ENCODE measurements at regions not wholly inside any gene's neighbourhood (a gene's known extent, or its start where the extent isn't known, plus 50 kb on each side); places are given as distances from the start of the nearest gene placed in this dataset.

- DNase-seq: no peak
Observed at GRCh38 chr9:103949096-103949495, 145.0 kb upstream of the SMC2 start.

GRCh38 chr9:103977163-103977562, 116.9 kb upstream of the SMC2 start:
- DNase-seq: no peak

GRCh38 chr9:103978396-103978795, 115.7 kb upstream of the SMC2 start:
- no peak for DNase-seq

- DNase-seq: no peak
Observed at GRCh38 chr9:103981912-103982311, 112.2 kb upstream of the SMC2 start.

DNA sequence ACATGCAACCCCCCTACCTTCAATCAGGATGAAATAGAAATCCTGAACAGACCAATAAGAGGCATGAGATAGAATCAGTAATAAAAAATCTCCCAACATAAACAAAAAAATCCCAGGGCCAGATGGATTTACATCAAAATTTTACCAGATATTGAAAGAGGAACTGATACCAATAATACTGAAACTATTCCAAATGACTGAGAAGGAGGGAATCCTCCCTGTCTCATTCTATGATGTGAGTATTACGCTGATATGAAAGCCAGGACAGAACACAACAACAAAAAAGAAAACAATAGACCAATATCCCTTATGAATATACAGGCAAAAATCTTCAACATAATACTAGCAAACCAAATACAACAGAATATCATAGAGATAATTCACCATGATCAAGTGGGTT, 109.0 kb upstream of the SMC2 start:
- DNase-seq: no peak

GRCh38 chr9:103988821-103989220, 105.3 kb upstream of the SMC2 start:
- no peak for DNase-seq

DNA sequence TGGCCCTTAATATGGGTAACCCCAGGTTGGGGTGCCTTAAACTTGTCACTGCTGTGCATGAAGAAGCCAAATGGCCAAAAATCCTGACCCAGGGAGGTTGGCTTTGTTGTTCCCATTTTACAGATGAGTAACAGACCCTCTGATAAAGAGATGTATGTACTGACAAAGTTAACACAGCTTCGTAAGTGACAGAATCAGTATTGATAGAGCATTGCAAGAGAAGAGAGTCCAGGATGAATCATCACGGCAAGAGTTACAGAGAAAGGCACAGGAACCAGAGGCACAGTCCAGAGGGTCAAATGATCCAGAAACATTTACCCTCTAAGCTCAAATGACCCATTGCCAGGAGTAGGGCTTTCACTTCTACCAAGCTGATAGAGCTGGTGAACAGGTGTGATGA, 103.8 kb upstream of the SMC2 start:
- DNase-seq: no peak

DNA sequence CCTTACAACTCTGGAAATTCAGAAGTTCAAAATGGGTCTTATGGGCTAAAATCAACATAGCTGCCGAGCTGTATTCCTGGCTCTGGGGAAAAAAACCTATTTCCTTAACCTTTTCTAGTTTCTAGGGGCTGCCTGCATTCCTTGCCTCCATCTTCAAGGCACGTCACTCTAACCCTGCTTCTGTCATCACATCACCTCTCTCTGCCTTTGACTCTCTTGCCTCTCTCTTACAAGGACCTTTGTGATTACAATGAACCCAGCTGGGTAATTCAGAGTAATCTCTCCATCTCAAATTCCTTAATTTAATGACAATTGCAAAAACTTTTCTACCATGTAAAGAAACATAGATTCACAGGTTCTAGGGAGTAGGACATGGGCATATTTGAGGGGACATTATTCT, 103.1 kb upstream of the SMC2 start:
- DNase-seq: no peak

DNA sequence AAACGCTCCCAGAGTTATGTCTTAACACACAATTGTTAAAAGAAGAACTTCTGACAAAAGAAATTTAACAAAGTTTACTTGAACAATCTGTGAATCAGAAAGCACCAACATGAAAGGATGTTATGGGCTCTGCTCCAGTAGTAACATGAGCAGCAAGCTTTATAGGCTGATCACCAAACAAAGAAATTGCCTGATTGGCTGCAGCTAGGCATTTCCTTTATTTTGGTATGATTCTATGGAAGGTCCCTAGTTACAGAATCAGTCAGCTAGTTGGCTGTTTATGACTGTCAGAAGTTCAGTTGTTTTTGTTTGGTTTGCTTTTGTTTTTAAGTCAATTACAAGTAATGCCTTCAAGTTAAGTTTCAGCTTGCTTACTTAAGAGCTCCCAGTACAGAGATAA, 102.4 kb upstream of the SMC2 start:
- DNase-seq: no peak

DNA sequence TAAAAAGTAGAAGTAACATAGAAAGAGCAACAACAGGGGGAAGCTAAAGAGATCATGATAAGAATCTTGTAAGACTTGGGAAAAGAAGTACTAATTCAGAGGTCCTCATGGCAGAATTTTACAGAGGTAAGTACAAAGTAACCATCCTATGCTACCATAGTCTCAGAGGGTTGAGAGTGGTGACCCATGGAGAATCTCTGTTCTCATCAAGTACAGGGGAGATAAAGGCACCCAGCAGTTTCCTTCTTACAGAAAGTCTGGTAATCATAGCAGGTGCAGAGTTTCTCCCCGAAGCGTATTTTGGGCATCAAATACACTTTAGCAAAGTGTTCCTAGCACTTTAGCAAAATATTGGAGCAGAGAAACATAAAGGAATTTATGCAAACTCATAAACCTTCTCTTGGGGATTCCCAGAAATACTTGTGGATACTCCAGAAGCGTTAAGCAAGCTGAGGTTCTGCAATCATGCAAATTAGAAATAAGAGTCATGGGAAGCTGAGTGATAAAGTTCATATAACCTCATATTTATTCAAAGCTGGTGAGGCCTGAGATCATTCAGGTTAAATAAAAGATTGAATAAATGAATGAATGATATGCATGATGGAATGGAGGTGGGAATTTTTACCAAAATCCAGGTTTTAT, 101.0 kb upstream of the SMC2 start:
- DNase-seq: no peak

DNA sequence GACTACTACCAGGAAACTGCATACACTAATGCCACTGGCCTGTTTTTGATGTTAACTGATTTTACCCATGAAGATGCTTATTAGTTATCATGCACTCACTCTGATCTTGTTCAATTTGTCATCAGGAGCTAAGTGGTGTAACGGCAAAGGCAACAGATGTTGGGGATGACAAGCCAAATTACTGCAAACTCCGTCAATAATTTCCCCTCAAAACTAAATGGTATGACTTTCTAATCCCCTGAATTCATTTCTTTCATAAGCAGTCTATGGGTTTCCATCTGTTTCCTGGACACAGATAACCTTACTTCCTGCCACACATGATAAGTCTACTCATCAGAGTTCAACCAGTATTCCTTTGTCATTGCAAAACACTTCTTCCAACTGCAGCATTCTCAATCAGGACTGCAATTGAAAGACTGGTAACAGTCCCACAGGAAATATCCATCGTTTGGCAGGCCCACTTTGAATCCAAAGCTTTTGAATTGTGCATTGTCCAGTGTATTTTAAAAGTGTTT, 96.2 kb upstream of the SMC2 start:
- DNase-seq: no peak

DNA sequence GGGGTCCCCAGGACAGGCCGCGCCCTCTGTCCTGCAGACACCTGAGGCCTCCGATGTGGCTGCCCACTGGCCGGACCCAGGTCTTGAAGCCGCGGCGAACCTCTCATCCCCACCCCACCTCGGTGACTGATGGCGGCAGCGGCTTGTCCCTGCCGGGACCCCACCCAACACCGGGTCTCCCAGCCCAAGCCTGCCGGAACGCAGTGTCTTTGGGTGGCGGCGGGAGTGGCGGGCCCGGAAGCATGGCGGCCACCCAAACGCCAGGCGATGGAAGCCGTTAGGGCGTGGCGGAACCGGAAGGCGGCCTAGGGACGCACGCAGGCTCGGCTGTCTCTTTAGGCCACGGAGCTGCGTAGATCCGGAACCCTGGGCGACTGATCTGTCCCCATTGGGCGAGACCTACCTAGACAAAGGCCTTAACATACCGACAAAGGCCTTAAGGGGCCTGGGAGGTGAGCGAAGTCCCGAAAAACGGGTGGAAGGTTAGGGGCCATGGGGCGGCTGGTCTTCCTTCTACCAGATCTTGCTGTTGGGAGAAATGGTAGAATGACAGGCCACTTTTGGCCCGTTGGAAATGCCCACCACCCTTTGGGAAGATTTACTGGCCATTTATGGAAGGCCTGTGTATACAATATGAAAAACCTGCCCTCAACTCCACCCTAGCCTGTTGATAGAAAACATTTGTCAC, 94.6 kb upstream of the SMC2 start:
- no peak for DNase-seq

DNA sequence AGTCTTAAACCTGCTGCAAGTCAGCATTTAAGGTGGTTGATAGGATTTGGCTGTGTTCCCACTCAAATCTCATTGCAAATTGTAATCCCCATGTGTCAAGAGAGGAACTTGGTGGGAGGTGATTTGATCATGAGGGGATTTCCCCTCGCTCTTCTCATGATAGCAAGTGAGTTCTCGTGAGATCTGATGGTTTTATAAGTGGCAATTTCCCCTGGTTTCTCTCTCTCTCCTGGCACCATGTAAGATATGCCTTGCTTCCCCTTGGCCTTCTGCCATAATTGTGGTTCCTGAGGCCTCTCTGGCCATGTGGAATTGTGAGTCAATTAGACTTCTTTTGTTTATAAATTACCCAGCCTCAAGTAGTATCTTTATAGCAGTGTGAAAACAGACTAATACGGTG, 84.3 kb upstream of the SMC2 start:
- no peak for DNase-seq

DNA sequence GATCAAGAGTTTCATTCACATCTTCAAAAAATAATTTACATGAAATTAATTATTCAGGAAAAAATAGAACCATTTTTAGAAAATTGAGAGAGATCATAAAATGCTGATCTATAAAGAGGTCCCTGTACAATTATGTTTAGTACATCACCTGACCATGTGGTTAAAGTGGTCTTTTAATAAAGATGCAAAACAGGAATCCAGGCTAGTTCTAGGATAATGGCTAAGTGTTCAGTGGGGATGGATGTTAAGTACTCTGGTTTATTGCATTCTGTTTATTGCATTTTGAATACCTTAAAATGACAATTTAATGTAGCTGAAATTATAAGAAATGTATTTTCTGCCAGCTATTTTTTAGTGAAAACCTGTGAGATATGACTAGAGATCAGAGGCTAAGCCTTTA, 72.0 kb upstream of the SMC2 start:
- no peak for DNase-seq

DNA sequence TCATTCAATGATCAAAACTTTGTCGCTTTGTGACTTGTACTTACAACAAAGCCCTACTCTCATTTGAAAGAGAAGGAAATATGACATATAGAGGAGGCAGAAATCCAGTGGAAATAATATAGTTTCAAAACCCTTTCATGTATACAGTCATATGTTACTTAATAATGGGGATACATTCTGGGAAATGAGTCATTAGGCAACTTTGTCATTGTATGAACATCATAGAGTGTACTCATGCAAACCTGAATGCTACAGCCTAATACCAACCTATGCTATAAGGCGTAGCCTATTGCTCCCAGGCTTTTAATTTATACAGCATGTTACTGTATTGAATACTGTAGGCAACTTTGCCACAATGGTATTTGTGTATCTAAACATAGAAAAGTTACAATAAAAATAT, 69.0 kb upstream of the SMC2 start:
- no peak for DNase-seq

GRCh38 chr9:104025945-104026344, 68.2 kb upstream of the SMC2 start:
- no peak for DNase-seq

- DNase-seq: no peak
Observed at GRCh38 chr9:104027295-104027694, 66.8 kb upstream of the SMC2 start.

DNA sequence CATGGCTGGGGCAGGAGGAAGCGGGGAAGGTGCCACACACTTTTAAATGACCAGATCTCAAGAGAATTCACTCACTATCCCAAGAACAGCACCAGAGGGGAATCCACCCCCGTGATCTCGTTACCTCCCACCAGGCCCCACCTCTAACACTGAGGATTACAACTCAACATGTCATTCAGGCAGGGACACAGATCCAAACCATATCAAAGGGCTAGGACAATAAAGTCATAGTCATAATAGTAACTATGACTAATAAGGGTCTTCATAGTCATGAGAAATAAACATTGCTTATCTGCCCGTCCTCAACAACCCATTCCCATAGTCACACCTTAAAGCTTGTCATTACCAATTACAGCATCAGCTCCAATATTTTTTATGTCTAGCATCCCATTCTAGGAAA, 65.3 kb upstream of the SMC2 start:
- DNase-seq: peak; percentile 36

Data from activated CD4-positive, alpha-beta T cell treated with anti-CD3 and anti-CD28 coated beads for 48 hours (primary cell).